ENCODE measurements at regions not wholly inside any gene's neighbourhood (a gene's known extent, or its start where the extent isn't known, plus 50 kb on each side); places are given as distances from the start of the nearest gene placed in this dataset.

DNA sequence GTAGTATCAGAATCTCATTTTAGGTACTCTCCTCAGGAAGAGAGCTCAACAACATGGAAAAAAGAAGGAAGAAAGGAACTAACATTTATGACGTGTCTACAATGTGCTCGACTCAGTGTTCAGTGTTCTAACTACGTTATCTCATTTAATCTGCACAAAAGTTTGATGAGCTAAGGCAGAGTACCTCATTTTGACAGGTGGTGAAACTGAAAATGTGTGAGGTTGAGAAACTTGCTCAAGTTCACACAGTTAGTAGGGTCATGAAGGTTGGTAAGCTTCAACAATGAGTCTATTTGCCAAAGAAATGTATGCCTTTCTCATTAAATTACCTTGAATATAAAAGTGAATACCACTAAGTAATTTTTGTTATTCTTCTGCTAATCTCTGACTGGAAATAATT is 165.1 kb downstream of the CAAP1 start:
- TF ChIP-seq CTCF (IDR thresholded peaks at IDR 0.05) (no peak), POLR2A (IDR thresholded peaks at IDR 0.05) (no peak)
